ENCODE measurements at regions not wholly inside any gene's neighbourhood (a gene's known extent, or its start where the extent isn't known, plus 50 kb on each side); places are given as distances from the start of the nearest gene placed in this dataset.
A peak's percentile ranks its signal among the peaks of the same experiment; 100 is the strongest.
"Not testable (repeated sequence)": the region's sequence is repeated elsewhere in the genome, so short reads cannot be mapped to it uniquely, and the experiment has no call there.

DNA sequence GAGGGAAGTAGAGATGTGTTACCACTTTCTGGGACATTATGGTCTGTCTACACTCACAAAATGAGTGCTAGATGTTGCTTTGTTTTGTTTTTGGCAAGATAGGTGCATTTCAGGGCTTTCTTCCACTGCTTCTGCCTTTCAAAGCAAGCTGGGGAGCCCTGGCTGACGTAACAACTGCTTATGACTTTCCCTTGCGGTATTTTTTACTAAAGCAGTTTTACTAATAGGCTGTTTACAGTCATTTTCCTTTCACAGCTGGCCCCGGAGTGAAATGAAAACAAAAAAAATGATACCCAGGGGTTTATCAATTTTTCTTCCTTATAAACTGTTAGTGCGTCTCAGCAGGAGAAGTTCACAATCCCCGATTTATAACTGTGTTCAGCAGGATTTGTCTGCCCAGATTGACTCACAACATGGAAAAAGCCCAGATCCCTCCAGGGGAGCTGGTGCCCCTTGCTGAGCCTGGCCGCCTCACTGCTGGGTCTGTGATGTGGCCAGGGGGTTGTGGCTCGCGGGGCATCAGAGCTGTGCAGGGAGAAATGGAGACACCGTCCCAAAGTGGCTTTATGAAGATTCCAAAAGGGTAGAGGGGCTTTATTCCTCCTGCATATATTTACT is 184.4 kb upstream of the HS3ST3A1 start:
- DNase-seq = no peak

DNA sequence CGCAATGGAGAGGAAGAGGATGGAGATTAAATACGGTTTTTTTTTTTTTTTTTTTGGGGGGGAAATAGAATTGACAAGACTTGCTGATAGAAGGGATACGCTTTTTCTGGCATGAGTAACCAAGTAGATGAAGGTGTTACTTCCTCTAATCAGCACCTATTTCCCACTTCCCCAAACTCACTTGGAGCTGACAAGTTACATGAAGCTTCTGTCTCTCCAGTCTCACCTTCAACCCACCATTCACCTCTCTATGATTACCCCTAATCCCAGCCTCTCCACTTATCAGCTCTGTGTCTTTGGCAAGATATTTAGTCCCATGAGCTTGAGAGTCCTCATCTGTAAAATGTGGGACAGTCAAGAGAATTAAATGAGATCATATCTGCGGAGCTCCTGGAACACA is 185.9 kb upstream of the HS3ST3A1 start:
- DNase-seq = no peak

DNA sequence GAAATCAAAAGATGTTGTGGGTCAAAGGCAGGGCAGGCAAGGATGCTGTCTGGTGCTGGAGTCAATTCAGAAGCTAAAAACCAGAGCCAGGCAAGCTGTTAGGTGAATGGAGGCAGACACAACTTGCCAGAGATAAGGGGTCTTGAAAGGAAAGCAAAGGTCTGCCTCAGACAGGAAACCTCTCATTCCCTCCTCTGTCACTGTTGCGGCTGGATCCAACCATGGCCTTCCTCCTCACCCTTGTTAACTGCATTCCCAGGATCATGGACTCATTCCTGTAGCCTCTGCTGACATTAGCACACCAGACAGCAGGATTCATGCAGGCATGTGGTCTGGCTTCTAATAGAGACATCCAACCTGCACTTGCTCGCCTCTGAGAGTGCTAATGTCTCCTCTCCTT is 186.7 kb upstream of the HS3ST3A1 start:
- no peak for DNase-seq

DNA sequence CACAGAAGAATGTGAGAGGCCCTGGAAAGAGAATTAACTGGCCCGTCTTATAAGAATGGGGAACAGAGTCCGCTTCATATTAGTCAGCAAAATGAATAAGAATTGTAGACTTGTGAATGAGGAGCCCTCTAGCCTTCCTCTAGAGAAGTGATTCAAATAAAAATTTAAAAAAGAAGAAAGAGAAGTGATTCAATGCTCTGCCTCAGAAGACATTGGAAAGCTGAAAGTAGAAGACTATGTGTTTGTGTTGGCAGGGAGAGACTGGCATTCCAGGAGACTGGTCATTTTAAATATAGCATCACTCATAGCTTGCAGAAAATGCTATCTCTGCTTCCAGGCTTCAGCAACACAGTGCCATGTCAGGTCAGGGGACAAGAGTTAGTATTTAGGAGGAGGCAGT is 190.6 kb upstream of the HS3ST3A1 start:
- DNase-seq = no peak

DNA sequence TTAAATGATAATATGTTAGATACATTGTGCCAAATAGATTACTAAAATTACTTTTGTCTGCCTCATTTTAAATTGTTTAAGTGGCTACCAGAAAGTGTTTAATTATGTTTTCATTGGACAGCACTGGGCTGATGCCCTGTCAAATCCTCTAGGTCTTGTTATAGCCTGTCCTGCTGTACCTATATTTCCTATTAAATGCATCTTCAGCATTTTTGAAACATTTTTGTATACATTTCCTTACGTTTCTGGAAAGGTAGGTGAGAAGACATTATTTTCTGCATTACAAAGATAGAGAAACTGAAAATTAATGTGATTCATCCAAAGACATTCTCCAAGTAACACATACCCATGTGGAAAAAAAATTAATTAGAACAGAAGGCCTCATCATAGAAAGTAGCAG is 192.2 kb upstream of the HS3ST3A1 start:
- no peak for DNase-seq

DNA sequence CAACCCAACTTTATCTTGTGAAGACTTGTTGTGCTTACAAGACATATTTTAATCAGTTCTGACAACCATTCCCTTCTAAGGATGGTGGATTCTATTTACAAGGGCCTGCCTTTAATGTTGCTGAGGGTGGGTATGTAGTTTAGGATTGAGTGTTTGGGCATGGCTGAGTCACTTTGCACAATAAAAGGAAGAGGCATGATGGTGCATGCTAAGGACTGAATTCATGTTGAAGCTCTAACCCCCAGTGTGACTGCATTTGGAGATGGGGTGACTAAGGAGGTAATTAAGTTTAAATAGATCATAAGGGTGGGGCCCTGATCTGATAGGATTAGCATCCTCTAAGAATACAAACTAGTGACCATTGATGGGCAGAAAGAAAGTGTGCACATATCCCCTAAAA is 196.1 kb upstream of the HS3ST3A1 start:
- no peak for DNase-seq

DNA sequence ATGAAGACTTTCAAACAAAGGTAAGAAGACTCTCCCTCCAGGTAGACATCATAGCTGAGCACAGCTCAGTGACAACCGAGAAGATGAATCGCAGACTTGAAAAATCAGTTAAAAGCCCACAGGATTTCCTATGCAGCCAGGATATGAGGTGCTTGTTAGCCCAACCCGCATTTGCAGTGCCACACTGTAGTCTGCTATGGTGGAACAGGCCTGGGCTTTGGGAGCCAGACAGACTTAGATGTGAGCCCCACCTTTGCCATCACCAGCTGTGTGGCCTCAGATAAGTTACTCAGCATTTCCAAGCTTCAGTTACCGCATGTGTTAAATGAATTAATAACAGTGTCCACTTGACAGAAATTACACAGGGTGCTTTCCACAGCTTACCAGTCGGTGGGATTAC is 204.4 kb upstream of the HS3ST3A1 start:
- DNase-seq = no peak

DNA sequence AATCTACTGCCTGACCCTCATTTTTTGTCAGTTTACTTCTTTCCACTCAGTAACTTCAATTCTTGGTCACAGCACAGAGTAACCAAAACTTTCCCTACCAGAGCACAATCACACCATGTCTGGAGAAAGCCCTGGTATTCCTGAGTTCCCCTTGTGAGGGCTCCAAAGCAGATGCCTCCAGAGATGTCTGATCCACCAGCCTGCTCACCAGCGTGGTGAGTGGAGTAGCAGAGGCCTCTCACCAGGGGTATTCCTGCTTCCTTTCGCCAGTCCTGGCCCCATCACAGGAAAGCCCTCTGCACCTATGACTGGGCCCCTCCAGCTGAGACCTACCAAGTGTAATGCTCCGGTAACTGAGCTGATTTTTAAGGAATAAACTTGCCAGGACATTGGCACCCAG is 205.4 kb upstream of the HS3ST3A1 start:
- no peak for DNase-seq

DNA sequence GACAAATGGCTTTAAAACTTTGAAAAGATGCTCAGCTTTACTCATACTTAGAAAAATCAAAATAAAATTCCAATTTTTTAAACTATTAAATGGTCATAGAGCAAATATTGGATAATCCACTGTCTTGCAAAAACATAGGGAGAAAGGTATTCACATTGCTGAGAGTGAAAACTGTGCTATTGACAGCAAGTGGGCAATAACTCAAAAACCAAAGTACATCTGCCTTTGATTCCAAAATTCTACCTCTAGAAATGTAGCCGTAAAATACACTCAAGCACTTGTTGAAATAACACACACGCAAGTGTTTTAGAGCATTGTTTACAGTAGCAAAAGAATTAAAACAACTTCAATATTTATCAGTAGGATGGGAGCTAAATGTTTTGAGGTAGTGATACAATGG is 210.6 kb upstream of the HS3ST3A1 start:
- DNase-seq = no peak

DNA sequence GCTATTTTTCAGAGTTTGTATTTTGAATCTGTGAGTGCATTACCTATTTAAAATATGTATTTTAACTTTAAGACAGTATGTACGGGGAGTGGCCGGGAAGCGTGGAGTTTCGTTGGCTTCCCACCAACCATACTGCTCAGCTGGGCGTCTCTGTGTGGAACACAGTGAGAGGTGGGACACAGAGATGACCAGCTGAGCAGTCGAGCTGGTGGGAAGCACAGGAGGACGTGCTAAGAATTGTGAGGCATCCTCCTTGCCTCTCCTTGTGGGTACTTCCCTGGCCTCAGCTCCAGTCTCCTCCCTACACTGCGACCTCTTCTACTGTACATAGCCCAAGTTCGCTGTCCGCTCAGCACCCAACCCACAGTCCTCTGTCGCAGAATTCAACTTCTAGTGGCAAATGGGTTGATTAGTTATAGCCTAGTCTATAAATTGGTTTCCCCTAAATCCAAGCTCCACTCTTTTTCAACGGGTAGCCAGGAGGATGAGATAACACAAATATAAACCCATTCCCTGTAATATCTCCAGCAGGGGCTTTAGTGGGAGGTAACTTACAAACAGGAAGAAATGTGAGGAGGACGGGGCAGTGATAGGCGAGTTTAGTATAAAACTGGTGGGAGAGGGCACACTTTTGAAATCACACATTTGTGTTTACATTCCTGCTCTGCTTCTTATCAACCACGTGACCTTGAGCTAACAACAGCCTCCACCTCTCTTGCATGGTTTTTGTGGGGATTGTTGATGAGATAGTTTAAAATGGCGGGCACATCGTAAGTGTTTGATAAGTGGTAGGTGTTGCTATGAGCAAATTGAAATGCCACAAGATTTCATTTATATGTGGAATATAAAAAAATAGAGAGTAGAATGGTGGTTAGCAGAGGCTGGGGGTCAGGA is 211.9 kb upstream of the HS3ST3A1 start:
- DNase-seq = no peak

DNA sequence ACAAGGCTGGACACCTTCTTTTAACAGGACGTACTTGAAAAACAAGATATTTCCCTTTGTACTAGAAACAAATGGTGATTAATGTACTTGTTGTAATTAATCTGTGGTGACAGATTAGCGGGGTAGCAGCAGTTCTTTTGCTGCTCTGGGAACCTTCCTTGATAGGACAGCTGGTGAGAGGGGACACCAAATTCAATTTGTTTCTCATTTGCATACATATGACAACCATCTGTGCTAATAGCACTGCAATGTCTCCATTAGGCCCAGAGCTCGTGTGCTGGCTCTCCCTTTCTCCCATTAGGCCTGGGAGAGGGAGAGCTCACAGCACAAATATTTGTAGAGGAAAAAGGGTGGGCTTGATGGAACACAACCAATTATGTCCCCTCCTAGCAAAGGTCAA is 221.0 kb upstream of the HS3ST3A1 start:
- no peak for DNase-seq

DNA sequence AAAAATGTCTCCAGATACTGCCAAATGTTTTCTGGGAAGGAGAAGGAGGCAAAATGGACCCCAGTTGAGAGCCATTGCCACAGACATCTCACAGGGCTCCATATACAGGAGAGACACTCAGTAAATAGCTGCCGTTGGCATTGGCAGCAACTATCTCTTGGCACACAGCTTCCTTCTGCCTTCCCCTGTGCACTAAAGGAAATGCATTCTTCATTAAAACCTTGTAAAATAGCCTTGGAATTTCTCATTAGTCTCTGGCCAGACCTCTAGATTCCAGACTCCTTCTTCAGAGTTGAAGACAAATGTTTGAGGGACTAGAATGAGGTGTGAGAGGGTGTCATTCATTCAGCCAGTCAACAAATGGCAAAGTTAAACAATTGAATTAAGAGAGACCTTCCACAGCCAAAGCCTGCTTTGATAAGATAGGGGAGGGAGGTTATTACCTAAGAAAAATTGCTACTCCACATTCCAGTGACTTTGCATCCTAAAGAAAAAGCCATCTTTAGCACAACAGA is 223.9 kb upstream of the HS3ST3A1 start:
- no peak for DNase-seq

DNA sequence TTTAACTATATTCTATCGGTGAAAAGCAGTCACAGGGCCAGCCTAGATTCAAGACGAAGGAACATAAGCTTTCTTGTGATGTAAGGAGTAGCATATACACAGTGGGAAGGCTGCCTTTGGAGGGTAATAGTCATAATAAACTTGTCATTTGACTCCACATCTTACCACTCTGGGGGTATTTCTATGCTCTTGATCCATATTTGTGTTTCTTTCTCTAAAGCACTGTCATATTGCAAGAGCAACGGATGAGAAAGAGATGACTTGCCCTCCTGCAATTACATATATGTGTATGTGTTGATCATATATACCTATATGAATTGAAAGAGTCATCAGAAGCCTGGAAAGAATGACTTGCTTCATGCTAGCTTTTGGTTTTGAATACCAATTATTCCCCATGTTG is 225.4 kb upstream of the HS3ST3A1 start:
- DNase-seq = no peak

DNA sequence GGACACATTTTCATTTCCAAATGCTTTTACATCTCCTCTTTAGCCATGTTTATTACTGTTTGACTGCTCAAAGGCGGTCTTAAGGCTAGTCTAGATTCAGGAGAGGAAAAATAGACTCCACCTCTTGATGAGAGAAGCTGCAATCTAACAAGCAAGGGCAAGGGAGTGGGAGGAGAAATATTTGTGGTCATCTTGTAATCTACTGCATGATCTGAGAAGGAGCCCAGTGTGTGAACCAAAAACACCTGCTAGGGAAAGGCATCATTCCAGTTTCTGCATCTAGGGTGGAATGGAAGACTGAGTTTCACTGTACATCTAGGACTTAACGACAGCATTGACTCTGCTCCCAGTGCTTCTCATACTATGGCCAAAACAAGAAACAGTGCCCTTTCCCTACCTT is 232.2 kb upstream of the HS3ST3A1 start:
- DNase-seq = no peak

DNA sequence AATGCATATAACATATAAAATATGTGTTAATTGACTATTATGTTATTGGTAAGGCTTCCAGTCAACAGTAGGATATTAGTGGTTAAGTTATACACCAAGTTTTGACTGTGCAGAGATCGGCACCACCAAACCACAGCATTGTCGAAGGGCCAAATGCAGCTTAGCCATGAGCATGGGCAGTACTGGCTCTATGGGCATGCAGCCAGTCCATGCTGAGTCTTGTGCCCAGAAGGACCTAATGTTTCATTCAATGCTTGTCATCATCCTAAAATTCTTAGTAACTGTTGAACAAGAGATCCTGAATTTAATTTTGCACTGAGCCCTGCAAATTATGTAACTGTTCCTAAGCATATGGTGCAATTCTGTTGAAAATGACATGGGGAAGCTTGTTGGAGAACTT is 233.4 kb upstream of the HS3ST3A1 start:
- peak in 9 of 58 donors; percentile 2 to 35 (median 7) for DNase-seq

DNA sequence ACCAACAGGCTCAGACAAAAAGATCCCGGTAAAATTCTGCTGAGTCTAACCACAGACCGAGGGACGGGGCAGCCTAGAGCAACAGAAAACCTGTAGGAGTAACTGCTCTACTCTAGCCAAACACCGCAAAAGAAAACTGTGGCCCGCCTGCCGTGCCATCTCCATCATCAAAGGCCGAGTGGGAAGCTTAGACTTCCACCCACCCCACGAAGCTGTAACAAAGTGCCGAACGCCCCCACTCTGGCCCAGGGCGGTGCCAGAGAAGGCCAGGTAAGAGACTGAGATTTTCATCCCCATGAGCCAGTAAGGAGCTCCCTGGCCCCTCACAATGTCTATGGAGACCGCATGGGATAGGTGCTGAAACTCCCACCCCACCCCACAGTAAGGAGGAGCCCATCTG is 231.9 kb upstream of the COX10 start:
- no peak for DNase-seq

DNA sequence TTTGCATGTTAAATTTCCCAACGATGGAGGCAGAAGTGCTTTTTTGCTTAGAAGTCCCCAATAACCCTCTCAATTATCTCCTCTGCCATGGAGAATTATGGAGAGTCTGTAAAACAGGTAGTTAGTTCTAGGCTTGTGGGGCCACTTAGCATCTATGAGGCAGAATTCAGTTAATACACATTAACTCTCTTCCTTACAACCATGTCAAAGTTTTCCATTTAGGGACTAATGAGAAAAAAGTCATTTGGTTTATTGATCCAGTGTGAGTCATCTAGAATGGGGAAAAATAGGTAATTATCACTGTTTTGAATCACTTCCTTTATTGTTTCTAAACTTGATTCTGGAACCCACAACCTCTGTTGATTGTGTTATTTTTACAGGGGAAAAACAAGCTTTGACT is 229.1 kb upstream of the COX10 start:
- DNase-seq = no peak

DNA sequence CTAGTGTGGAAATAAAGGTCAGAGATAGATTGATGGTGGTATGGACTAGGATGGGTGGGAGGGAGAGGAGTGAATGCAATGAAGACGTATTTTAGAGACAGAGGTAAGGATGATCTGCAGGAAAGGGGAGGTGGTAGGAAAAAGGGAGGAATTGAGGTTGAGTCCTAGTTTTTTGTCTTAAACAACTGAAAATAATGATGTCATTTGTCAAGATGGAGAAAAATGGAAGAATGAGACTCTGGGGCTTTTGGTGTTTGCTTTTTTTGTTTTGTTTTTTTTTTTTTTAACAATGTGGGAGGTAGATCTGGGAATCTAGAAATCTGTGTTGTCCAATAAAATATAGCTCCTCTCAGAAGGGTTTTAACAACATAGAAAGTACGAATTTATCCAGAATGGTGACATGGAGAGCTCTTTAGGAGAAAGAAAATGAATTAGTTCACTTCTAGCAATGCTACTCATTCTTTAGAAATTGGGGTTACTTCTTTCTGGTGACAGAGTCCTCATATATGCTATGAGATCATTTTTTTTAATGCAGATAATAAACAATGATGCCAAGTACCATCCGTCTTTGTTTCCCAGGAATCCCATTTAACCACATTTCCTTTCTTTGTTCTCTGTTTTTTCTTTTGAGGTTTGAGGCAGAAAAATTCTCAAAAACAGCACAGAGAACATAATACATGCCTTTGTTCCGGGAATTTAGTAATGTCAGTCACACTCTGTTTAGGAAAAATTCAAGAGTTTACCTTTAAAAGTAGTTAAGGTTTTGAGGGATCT is 225.3 kb upstream of the COX10 start:
- DNase-seq = no peak

DNA sequence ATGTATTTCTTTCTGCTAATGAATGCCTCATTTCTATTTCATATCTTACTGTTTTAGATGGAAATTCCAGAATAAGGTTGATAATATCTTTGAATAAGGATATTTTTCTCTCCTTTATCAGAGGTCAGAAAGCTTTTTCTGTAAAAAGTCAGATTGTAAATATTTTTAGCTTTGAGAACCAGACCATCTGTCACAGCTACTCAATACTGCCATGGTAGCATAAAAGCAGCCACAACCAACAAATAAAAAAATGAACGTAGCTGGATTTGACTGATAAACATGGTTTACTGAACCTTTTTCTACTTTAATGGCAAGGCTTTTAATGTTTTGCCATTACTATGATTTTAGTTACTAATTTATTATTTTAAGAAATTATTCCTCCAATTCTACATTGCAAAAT is 217.4 kb upstream of the COX10 start:
- no peak for DNase-seq

DNA sequence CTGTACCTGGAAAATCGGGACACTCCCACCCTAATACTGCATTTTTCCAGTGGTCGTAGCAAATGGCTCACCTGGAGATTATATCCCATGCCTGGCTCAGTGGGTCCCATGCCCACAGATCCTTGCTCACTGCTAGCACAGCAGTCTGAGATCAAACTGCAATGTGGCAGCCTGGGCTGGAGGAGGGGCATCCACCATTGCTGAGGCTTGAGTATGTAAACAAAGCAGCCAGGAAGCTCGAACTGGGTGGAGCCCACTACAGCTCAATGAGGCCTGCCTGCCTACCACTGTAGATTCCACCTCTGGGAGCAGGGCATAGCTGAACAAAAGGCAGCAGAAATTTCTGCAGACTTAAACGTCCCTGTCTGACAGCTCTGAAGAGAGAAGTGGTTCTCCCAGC is 213.6 kb upstream of the COX10 start:
- not testable (repeated sequence) for DNase-seq

DNA sequence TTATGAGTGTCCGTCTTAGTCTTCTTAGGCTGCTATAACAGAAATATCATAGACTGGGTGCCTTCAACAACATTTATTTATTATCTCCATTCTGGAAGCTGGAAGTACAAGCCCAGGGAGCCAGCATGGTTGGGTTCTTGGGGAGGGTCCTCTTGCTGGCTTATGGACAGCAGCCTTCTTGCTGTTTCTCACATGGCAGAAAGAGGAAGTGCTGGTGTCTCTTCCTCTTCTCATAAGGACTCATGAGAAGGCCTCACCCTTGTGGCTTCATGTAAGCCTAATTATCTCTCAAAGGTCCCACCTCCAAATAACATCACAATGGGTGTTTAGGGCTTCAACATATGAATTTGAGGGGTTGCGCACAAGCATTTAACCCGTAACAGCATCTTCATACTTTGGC is 207.0 kb upstream of the COX10 start:
- no peak for DNase-seq

DNA sequence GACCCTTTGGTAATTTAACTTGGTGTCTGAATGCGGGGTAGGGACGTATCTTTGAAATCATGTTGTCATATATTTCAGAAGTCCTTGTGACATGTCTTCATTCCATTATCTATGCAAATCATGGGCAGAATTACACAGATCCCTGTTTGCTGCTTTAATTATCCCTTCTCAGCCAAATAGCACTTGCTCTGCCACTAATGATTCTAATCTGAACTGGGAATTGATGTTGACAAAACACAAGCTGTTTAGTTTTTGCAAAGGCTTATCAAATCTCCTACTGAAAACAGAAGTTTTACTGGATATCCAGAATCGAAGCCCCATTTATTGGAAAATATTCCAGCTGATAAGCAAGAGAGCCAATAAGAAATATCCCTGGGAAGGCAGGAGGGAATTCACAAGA is 205.9 kb upstream of the COX10 start:
- no peak for DNase-seq

Data from anterior cingulate cortex (tissue), 58 donors.